Large intestine (tissue), 3 donors: ENCODE measurements at regions not wholly inside any gene's neighbourhood (a gene's known extent, or its start where the extent isn't known, plus 50 kb on each side); places are given as distances from the start of the nearest gene placed in this dataset.
"Not testable (repeated sequence)": the region's sequence is repeated elsewhere in the genome, so short reads cannot be mapped to it uniquely, and the experiment has no call there.

Experiments
- DNase-seq, 2 donors: peaks; one replicate each; pipeline versions ENCODE4 v3.0.0 to v3.0.0-alpha.2; 2013
- H3K27ac ChIP-seq: one replicate; pipeline ENCODE4 v1.5.1; 2013; ENCODE audit warnings: low read length
- H3K27me3 ChIP-seq: 2 replicates; pipeline ENCODE4 v1.6.1; 2013; ENCODE audit warnings: low read length; ENCODE audit not compliant: control insufficient read depth, insufficient read depth
- H3K36me3 ChIP-seq: 2 replicates; pipeline ENCODE4 v1.6.1; 2013; ENCODE audit warnings: low read length; ENCODE audit not compliant: control insufficient read depth, insufficient read depth
- H3K4me1 ChIP-seq: one replicate; pipeline ENCODE4 v1.6.1; 2013; ENCODE audit warnings: low read length; ENCODE audit not compliant: control insufficient read depth, insufficient read depth
- H3K4me3 ChIP-seq: one replicate; pipeline ENCODE4 v1.5.1; 2013; ENCODE audit warnings: low read length
- H3K9me3 ChIP-seq: one replicate; pipeline ENCODE4 v1.6.1; 2013; ENCODE audit warnings: mild to moderate bottlenecking, low read depth, low read length, moderate library complexity; ENCODE audit not compliant: control insufficient read depth
- WGBS: methylation state at CpG from one replicate; pipeline ENCODE4 v1.1.5; 2013; ENCODE audit warnings: low lambda C conversion rate; ENCODE audit not compliant: insufficient coverage; 5-methylcytosine and 5-hydroxymethylcytosine counted together

GRCh38 chr9:117649126-117649525 lies 55.1 kb upstream of the TLR4 start:
- H3K36me3 ChIP-seq, result no peaks in the 10 kb centered on the region
- H3K9me3 ChIP-seq, result no peaks in the 10 kb centered on the region
- peaks cover 4% of the 10 kb centered on the region for H3K27me3 ChIP-seq
- no peak for DNase-seq
- no peak overlapping the region for H3K27ac ChIP-seq
- H3K4me3 ChIP-seq, result no peak overlapping the region
- peaks cover 2% of the 10 kb centered on the region for H3K4me1 ChIP-seq
- WGBS, result 80% methylated on average over 1 of the region's 3 CpGs

GRCh38 chr9:117644932-117645636 lies 59.1 kb upstream of the TLR4 start:
- 100% methylated on average over 1 of the region's 6 CpGs for WGBS
- DNase-seq, result no peak
- Histone ChIP-seq H3K4me3 (no peak overlapping the region), H3K9me3 (no peaks in the 10 kb centered on the region), H3K27ac (no peak overlapping the region), H3K4me1 (peaks cover 2% of the 10 kb centered on the region), H3K36me3 (no peaks in the 10 kb centered on the region), H3K27me3 (peaks cover 4% of the 10 kb centered on the region)

- Histone ChIP-seq H3K9me3 (no peaks in the 10 kb centered on the region), H3K4me3 (no peak overlapping the region)
- DNase-seq, result peak; percentile 58 to 59
Observed at GRCh38 chr9:117644133-117644931, 59.9 kb upstream of the TLR4 start.

GRCh38 chr9:117643288-117643654 lies 60.9 kb upstream of the TLR4 start:
- Histone ChIP-seq H3K4me1 (peaks cover 2% of the 10 kb centered on the region), H3K27me3 (no peaks in the 10 kb centered on the region), H3K9me3 (no peaks in the 10 kb centered on the region), H3K27ac (no peak overlapping the region), H3K36me3 (no peaks in the 10 kb centered on the region), H3K4me3 (no peak overlapping the region)
- no peak for DNase-seq
- no CpG with 5 or more reads among the region's 6 CpGs for WGBS

More at GRCh38 chr9:117644133-117644931, 59.9 kb upstream of the TLR4 start:
- no peaks in the 10 kb centered on the region for H3K36me3 ChIP-seq
- H3K27ac ChIP-seq, result no peak overlapping the region
- WGBS, result no CpG with 5 or more reads among the region's 11 CpGs
- peaks cover 2% of the 10 kb centered on the region for H3K4me1 ChIP-seq
- no peaks in the 10 kb centered on the region for H3K27me3 ChIP-seq

GRCh38 chr9:117642571-117643287 lies 61.5 kb upstream of the TLR4 start:
- H3K36me3 ChIP-seq, DNase-seq, H3K27ac ChIP-seq, H3K9me3 ChIP-seq, H3K4me3 ChIP-seq, H3K4me1 ChIP-seq, H3K27me3 ChIP-seq: not testable (repeated sequence)
- WGBS, result 40% methylated on average over 1 of the region's 50 CpGs

- no peak for DNase-seq
- no peak overlapping the region for H3K4me3 ChIP-seq
- WGBS, result no CpG with 5 or more reads among the region's 1 CpG
Observed at GRCh38 chr9:117636681-117637080, 67.5 kb upstream of the TLR4 start.

GRCh38 chr9:117625154-117625553 lies 79.0 kb upstream of the TLR4 start:
- WGBS, result no CpG with 5 or more reads among the region's 1 CpG
- H3K9me3 ChIP-seq, result peaks cover 7% of the 10 kb centered on the region

More at GRCh38 chr9:117636681-117637080, 67.5 kb upstream of the TLR4 start:
- H3K36me3 ChIP-seq, result no peaks in the 10 kb centered on the region
- no peaks in the 10 kb centered on the region for H3K27me3 ChIP-seq
- no peaks in the 10 kb centered on the region for H3K9me3 ChIP-seq
- H3K27ac ChIP-seq, result no peak overlapping the region
- no peaks in the 10 kb centered on the region for H3K4me1 ChIP-seq

GRCh38 chr9:117624106-117624505 lies 80.1 kb upstream of the TLR4 start:
- DNase-seq, result no peak
- 78% methylated on average over 1 of the region's 3 CpGs for WGBS
- Histone ChIP-seq H3K4me1 (no peaks in the 10 kb centered on the region), H3K9me3 (peaks cover 7% of the 10 kb centered on the region), H3K4me3 (no peak overlapping the region), H3K27ac (no peak overlapping the region), H3K36me3 (no peaks in the 10 kb centered on the region), H3K27me3 (no peaks in the 10 kb centered on the region)

More at GRCh38 chr9:117625154-117625553, 79.0 kb upstream of the TLR4 start:
- no peaks in the 10 kb centered on the region for H3K4me1 ChIP-seq
- H3K27me3 ChIP-seq, result no peaks in the 10 kb centered on the region
- no peak overlapping the region for H3K27ac ChIP-seq
- DNase-seq, result no peak
- no peak overlapping the region for H3K4me3 ChIP-seq
- H3K36me3 ChIP-seq, result no peaks in the 10 kb centered on the region

- H3K4me3 ChIP-seq, result no peak overlapping the region
- DNase-seq, result no peak
- no peak overlapping the region for H3K27ac ChIP-seq
- no peaks in the 10 kb centered on the region for H3K36me3 ChIP-seq
- no CpG with 5 or more reads among the region's 3 CpGs for WGBS
- no peaks in the 10 kb centered on the region for H3K4me1 ChIP-seq
- no peaks in the 10 kb centered on the region for H3K27me3 ChIP-seq
- peaks cover 7% of the 10 kb centered on the region for H3K9me3 ChIP-seq
Observed at GRCh38 chr9:117622347-117622746, 81.9 kb upstream of the TLR4 start.

- H3K9me3 ChIP-seq, result no peaks in the 10 kb centered on the region
- no CpG with 5 or more reads among the region's 3 CpGs for WGBS
- peak in 1 of 2 donors; percentile 3 for DNase-seq
- H3K36me3 ChIP-seq, result no peaks in the 10 kb centered on the region
- H3K27ac ChIP-seq, result no peak overlapping the region
- H3K27me3 ChIP-seq, result no peaks in the 10 kb centered on the region
- no peak overlapping the region for H3K4me3 ChIP-seq
- H3K4me1 ChIP-seq, result no peaks in the 10 kb centered on the region
Observed at GRCh38 chr9:117616431-117616831, 87.8 kb upstream of the TLR4 start.
